ENCODE measurements at regions not wholly inside any gene's neighbourhood (a gene's known extent, or its start where the extent isn't known, plus 50 kb on each side); places are given as distances from the start of the nearest gene placed in this dataset.

GRCh38 chr2:6475155-6475940 lies 390.4 kb downstream of the CMPK2 start:
- no peak for FAIRE-seq
- no peak for DNase-seq (ENCODE audit: low spot score in 2 of 2)

- no peak for FAIRE-seq
- DNase-seq (ENCODE audit: low spot score in 2 of 2) = no peak
These were observed 385.2 kb downstream of the CMPK2 start for GRCh38 chr2:6480514-6480913.

GRCh38 chr2:6482256-6482655 lies 383.5 kb downstream of the CMPK2 start:
- FAIRE-seq = no peak
- DNase-seq (ENCODE audit: low spot score in 2 of 2) = no peak

- no peak for DNase-seq (ENCODE audit: low spot score in 2 of 2)
- FAIRE-seq = no peak
These were observed 377.9 kb downstream of the CMPK2 start for GRCh38 chr2:6487765-6488164.

- FAIRE-seq (no peak), DNase-seq (ENCODE audit: low spot score in 2 of 2) (no peak)
These were observed 373.1 kb downstream of the CMPK2 start for GRCh38 chr2:6492573-6492972.

GRCh38 chr2:6493266-6493665 lies 372.4 kb downstream of the CMPK2 start:
- no peak for DNase-seq (ENCODE audit: low spot score in 2 of 2)
- no peak for FAIRE-seq

GRCh38 chr2:6493669-6494068 lies 372.0 kb downstream of the CMPK2 start:
- FAIRE-seq (no peak), DNase-seq (ENCODE audit: low spot score in 2 of 2) (no peak)

- no peak for DNase-seq (ENCODE audit: low spot score in 2 of 2)
- FAIRE-seq = no peak
These were observed 370.2 kb downstream of the CMPK2 start for GRCh38 chr2:6495466-6495865.

- DNase-seq (ENCODE audit: low spot score in 2 of 2) = no peak
- FAIRE-seq = no peak
These were observed 369.3 kb downstream of the CMPK2 start for GRCh38 chr2:6496376-6496775.

GRCh38 chr2:6497048-6497447 lies 368.7 kb downstream of the CMPK2 start:
- FAIRE-seq = no peak
- no peak for DNase-seq (ENCODE audit: low spot score in 2 of 2)

- FAIRE-seq (no peak), DNase-seq (ENCODE audit: low spot score in 2 of 2) (no peak)
These were observed 366.9 kb downstream of the CMPK2 start for GRCh38 chr2:6498841-6499240.

- FAIRE-seq (no peak), DNase-seq (ENCODE audit: low spot score in 2 of 2) (no peak)
These were observed 366.0 kb downstream of the CMPK2 start for GRCh38 chr2:6499691-6500090.

GRCh38 chr2:6506361-6506794 lies 359.3 kb downstream of the CMPK2 start:
- DNase-seq (ENCODE audit: low spot score in 2 of 2) (no peak), FAIRE-seq (no peak)

GRCh38 chr2:6506859-6507258 lies 358.8 kb downstream of the CMPK2 start:
- no peak for DNase-seq (ENCODE audit: low spot score in 2 of 2)
- no peak for FAIRE-seq

- FAIRE-seq (no peak), DNase-seq (ENCODE audit: low spot score in 2 of 2) (no peak)
These were observed 355.2 kb downstream of the CMPK2 start for GRCh38 chr2:6510532-6510931.

GRCh38 chr2:6512589-6512988 lies 353.1 kb downstream of the CMPK2 start:
- FAIRE-seq (no peak), DNase-seq (ENCODE audit: low spot score in 2 of 2) (no peak)

GRCh38 chr2:6516674-6517073 lies 349.0 kb downstream of the CMPK2 start:
- FAIRE-seq = no peak

GRCh38 chr2:6518361-6518760 lies 347.3 kb downstream of the CMPK2 start:
- FAIRE-seq (no peak), DNase-seq (ENCODE audit: low spot score in 2 of 2) (no peak)

More at GRCh38 chr2:6516674-6517073, 349.0 kb downstream of the CMPK2 start:
- no peak for DNase-seq (ENCODE audit: low spot score in 2 of 2)

GRCh38 chr2:6523476-6523875 lies 342.2 kb downstream of the CMPK2 start:
- DNase-seq (ENCODE audit: low spot score in 2 of 2) = no peak
- FAIRE-seq = no peak

GRCh38 chr2:6524691-6525474 lies 340.8 kb downstream of the CMPK2 start:
- FAIRE-seq (no peak), DNase-seq (ENCODE audit: low spot score in 2 of 2) (no peak)

GRCh38 chr2:6525475-6525964 lies 340.2 kb downstream of the CMPK2 start:
- FAIRE-seq (no peak), DNase-seq (ENCODE audit: low spot score in 2 of 2) (no peak)
